ENCODE measurements at regions not wholly inside any gene's neighbourhood (a gene's known extent, or its start where the extent isn't known, plus 50 kb on each side); places are given as distances from the start of the nearest gene placed in this dataset.

GRCh38 chr1:43067977-43068751, 103.9 kb downstream of the EBNA1BP2 start (continued):
- no peak for TF ChIP-seq CAMTA2 (CRISPR knock-in tag; IDR thresholded peaks at IDR 0.05; ENCODE audit: borderline replicate concordance)

GRCh38 chr1:43067233-43067745, 104.8 kb downstream of the EBNA1BP2 start:
- no peaks in the 10 kb centered on the region for H4K20me1 ChIP-seq (ENCODE audit: insufficient read depth, low read length)
- in situ Hi-C loops (cut with HindIII; ENCODE audit: extremely low pct_ligation_motif_present, low pct_unique_long_range_greater_than_20kb) (no loop called here), intact Hi-C loops (cut with micrococcal nuclease; ENCODE audit: unreplicated experiment) (no loop called here)
- no peaks in the 10 kb centered on the region for H3K36me3 ChIP-seq (replicated peaks in 1 of 2; ENCODE audit: control insufficient read depth in 1 of 2, insufficient read depth in 2 of 2, low read length in 2 of 2)
- peaks cover 77% of the 10 kb centered on the region for H3K4me1 ChIP-seq (ENCODE audit: insufficient read depth, low read length)
- H3K9ac ChIP-seq (ENCODE audit: insufficient read depth, low read depth, low read length) = no peak overlapping the region; the same call in 1 of the 2 replicates
- no peak for DNase-seq (ENCODE audit: low spot score)
- H3K79me2 ChIP-seq (ENCODE audit: insufficient read depth, low read length) = peaks cover 2% of the 10 kb centered on the region
- FAIRE-seq = no peak
- H3K27ac ChIP-seq (ENCODE audit: extremely low read length, insufficient read depth, low read length) = no peak overlapping the region
- H3K4me3 ChIP-seq (replicated peaks in 1 of 3; ENCODE audit: insufficient read depth in 1 of 3, low read depth in 2 of 3, low read length in 3 of 3) = no peak overlapping the region
- no peak overlapping the region for H2AFZ ChIP-seq (ENCODE audit: low read length)
- ChIA-PET CTCF (ENCODE audit: low intra/inter-chr PET ratio, low total read pairs) (no interaction called here), POLR2A (no interaction called here)
- no peaks in the 10 kb centered on the region for H3K9me3 ChIP-seq (ENCODE audit: low read length)
- TF ChIP-seq ZBTB8A (CRISPR knock-in tag; IDR thresholded peaks at IDR 0.05; ENCODE audit: borderline replicate concordance, low read depth) (no peak), KLF6 (CRISPR knock-in tag; IDR thresholded peaks at IDR 0.05) (no peak), HOXA3 (CRISPR knock-in tag; IDR thresholded peaks at IDR 0.05) (no peak), ATRX (CRISPR knock-in tag; IDR thresholded peaks at IDR 0.05; ENCODE audit: borderline replicate concordance) (no peak), ZFY (CRISPR knock-in tag; IDR thresholded peaks at IDR 0.05) (no peak), FOXO1 (CRISPR knock-in tag; IDR thresholded peaks at IDR 0.05) (no peak), NR0B2 (CRISPR knock-in tag; IDR thresholded peaks at IDR 0.05) (no peak), SOX5 (CRISPR knock-in tag; IDR thresholded peaks at IDR 0.05; ENCODE audit: borderline replicate concordance) (no peak), HBP1 (CRISPR knock-in tag; IDR thresholded peaks at IDR 0.05; ENCODE audit: low read depth) (no peak)
- H3K27me3 ChIP-seq (ENCODE audit: control insufficient read depth in 1 of 2, insufficient read depth in 2 of 2, low read length in 2 of 2) = no peaks in the 10 kb centered on the region
- WGBS (ENCODE audit: low lambda C conversion rate) = 95% methylated on average over 5 of the region's 6 CpGs
- no peak for ATAC-seq
- H3K4me2 ChIP-seq (ENCODE audit: low read depth, low read length) = no peak overlapping the region
- no TSS peak for BruUV-seq (replicated peaks)

Measured in HepG2 (cell line).